GM23338 (cell line): ENCODE measurements at regions not wholly inside any gene's neighbourhood (a gene's known extent, or its start where the extent isn't known, plus 50 kb on each side); places are given as distances from the start of the nearest gene placed in this dataset.

Experiments
- ATAC-seq: fragments of 200-7000 bp; cut with Tn5 transposase; 3 replicates; pipeline ENCODE4 v1.9.1; 2020
- DNase-seq: peaks from one replicate; pipeline ENCODE4 v3.0.0-alpha.2; 2015; ENCODE audit warnings: low spot score
- H2AFZ ChIP-seq: fragments of 200-600 bp; sonication (generic); 2 replicates; pipeline ENCODE4 v1.8.0; 2016; ENCODE audit warnings: antibody characterized with exemption, mild to moderate bottlenecking, moderate library complexity
- H3F3A ChIP-seq: fragments of 200-600 bp; sonication (generic); replicated peaks from 2 replicates; pipeline ENCODE4 v1.8.0; 2017; ENCODE audit warnings: antibody characterized with exemption, mixed run types, low read depth
- H3K27ac ChIP-seq: fragments of 200-600 bp; sonication (generic); 2 replicates; pipeline ENCODE4 v1.6.1; 2016; ENCODE audit warnings: low read depth
- H3K27me3 ChIP-seq: fragments of 200-600 bp; sonication (generic); 2 replicates; pipeline ENCODE4 v1.8.0; 2016; ENCODE audit warnings: mild to moderate bottlenecking, mixed run types, moderate library complexity; ENCODE audit not compliant: insufficient read depth
- H3K36me3 ChIP-seq: fragments of 200-600 bp; sonication (generic); 2 replicates; pipeline ENCODE4 v1.8.0; 2016; ENCODE audit warnings: mild to moderate bottlenecking; ENCODE audit not compliant: insufficient read depth
- H3K4me1 ChIP-seq: fragments of 200-600 bp; sonication (generic); 2 replicates; pipeline ENCODE4 v1.8.0; 2016; ENCODE audit warnings: mild to moderate bottlenecking, moderate library complexity; ENCODE audit not compliant: insufficient read depth
- H3K4me2 ChIP-seq: fragments of 200-600 bp; sonication (generic); 2 replicates; pipeline ENCODE4 v1.7.1; 2017; ENCODE audit warnings: mixed run types
- H3K4me3 ChIP-seq: fragments of 200-600 bp; sonication (generic); 2 replicates; pipeline ENCODE4 v1.6.1; 2016; ENCODE audit warnings: mixed run types
- H3K79me2 ChIP-seq: fragments of 200-600 bp; sonication (generic); replicated peaks from 2 replicates; pipeline ENCODE4 v1.8.0; 2017; ENCODE audit warnings: mild to moderate bottlenecking; ENCODE audit not compliant: insufficient read depth
- H3K9me2 ChIP-seq: fragments of 200-600 bp; sonication (generic); 2 replicates; pipeline ENCODE4 v1.8.0; 2017; ENCODE audit not compliant: insufficient read depth
- H4K20me1 ChIP-seq: fragments of 200-600 bp; sonication (generic); replicated peaks from 2 replicates; pipeline ENCODE4 v1.8.0; 2017; ENCODE audit warnings: mild to moderate bottlenecking; ENCODE audit not compliant: insufficient read depth
- H3K27ac Mint-ChIP-seq: 2 replicates; pipeline ENCODE4 v1.8.0; 2020; ENCODE audit warnings: inconsistent platforms, mild to moderate bottlenecking, moderate library complexity, mixed read lengths
- H3K27me3 Mint-ChIP-seq: 3 replicates; pipeline ENCODE4 v1.8.0; 2022; ENCODE audit warnings: low read depth, mild to moderate bottlenecking, moderate library complexity, mixed read lengths, inconsistent platforms; ENCODE audit not compliant: insufficient read depth, poor library complexity
- H3K36me3 Mint-ChIP-seq: 3 replicates; pipeline ENCODE4 v1.8.0; 2021; ENCODE audit warnings: low read depth, mild to moderate bottlenecking, inconsistent platforms, moderate library complexity, mixed read lengths
- H3K4me1 Mint-ChIP-seq: 3 replicates; pipeline ENCODE4 v1.8.0; 2020; ENCODE audit warnings: mild to moderate bottlenecking, inconsistent platforms, mixed read lengths
- H3K4me3 Mint-ChIP-seq: 3 replicates; pipeline ENCODE4 v1.8.0; 2021; ENCODE audit warnings: moderate library complexity, mild to moderate bottlenecking, inconsistent platforms, mixed read lengths
- H3K9me3 Mint-ChIP-seq: 3 replicates; pipeline ENCODE4 v1.8.0; 2020; ENCODE audit warnings: moderate library complexity, mild to moderate bottlenecking, inconsistent platforms, mixed read lengths
- CREB1 ChIP-seq: fragments of 250-450 bp; sonication (Bioruptor Pico); IDR thresholded peaks from 2 replicates; pipeline ENCODE4 v1.5.0; 2020; ENCODE audit warnings: low read depth, mild to moderate bottlenecking, moderate library complexity
- ETS1 ChIP-seq: IDR thresholded peaks from 2 replicates; pipeline ENCODE4 v1.6.1; 2016; ENCODE audit warnings: antibody characterized with exemption
- EZH2 ChIP-seq: fragments of 200-600 bp; sonication (generic); IDR thresholded peaks from one replicate; pipeline ENCODE4 v1.8.0; 2017; ENCODE audit warnings: antibody characterized with exemption, mild to moderate bottlenecking, low read depth; ENCODE audit not compliant: unreplicated experiment
- EZH2phosphoT487 ChIP-seq: fragments of 200-600 bp; sonication (generic); IDR thresholded peaks from one replicate; pipeline ENCODE4 v1.8.1; 2018; ENCODE audit warnings: antibody characterized with exemption; ENCODE audit not compliant: unreplicated experiment
- JUNB ChIP-seq: IDR thresholded peaks from one replicate; pipeline ENCODE4 v1.6.1; 2016; ENCODE audit warnings: antibody characterized with exemption; ENCODE audit not compliant: unreplicated experiment
- POLR2AphosphoS5 ChIP-seq: IDR thresholded peaks from 2 replicates; pipeline ENCODE4 v1.6.1; 2016; ENCODE audit warnings: antibody characterized with exemption, low read depth
- STAT1 ChIP-seq: IDR thresholded peaks from one replicate; pipeline ENCODE4 v1.6.1; 2016; ENCODE audit warnings: antibody characterized with exemption; ENCODE audit not compliant: unreplicated experiment
- ZNF114 ChIP-seq: fragments of 250-450 bp; sonication (Bioruptor Pico); IDR thresholded peaks from 2 replicates; pipeline ENCODE4 v1.5.0; 2020; ENCODE audit warnings: mild to moderate bottlenecking, moderate library complexity
- ZNF331 ChIP-seq: fragments of 250-450 bp; sonication (Bioruptor Pico); IDR thresholded peaks from 2 replicates; pipeline ENCODE4 v1.5.0; 2020; ENCODE audit warnings: low read depth, mild to moderate bottlenecking, moderate library complexity
- TF ChIP-seq, protein P1 (sequence below): IDR thresholded peaks from one replicate; pipeline ENCODE4 v1.6.1; 2018; ENCODE audit warnings: antibody characterized with exemption; ENCODE audit not compliant: unreplicated experiment
- TF ChIP-seq, protein P2 (sequence below): fragments of 250-450 bp; sonication (Bioruptor Pico); IDR thresholded peaks from 2 replicates; pipeline ENCODE4 v1.5.0; 2020; ENCODE audit warnings: mild to moderate bottlenecking, moderate library complexity

- Mint-ChIP-seq H3K36me3 (no peaks in the 10 kb centered on the region), H3K4me3 (no peak overlapping the region), H3K27ac (no peak overlapping the region), H3K4me1 (peaks cover under 1% of the 10 kb centered on the region; the same call in 2 of the 3 replicates), H3K9me3 (no peaks in the 10 kb centered on the region; the same call in 1 of the 3 replicates), H3K27me3 (peaks cover 8% of the 10 kb centered on the region)
- Histone ChIP-seq H3K36me3 (no peaks in the 10 kb centered on the region), H4K20me1 (no peaks in the 10 kb centered on the region), H3K79me2 (no peaks in the 10 kb centered on the region), H3K4me2 (no peak overlapping the region), H3F3A (no peaks in the 10 kb centered on the region), H3K4me3 (no peak overlapping the region), H3K27ac (no peak overlapping the region), H3K9me2 (no peaks in the 10 kb centered on the region), H3K4me1 (no peaks in the 10 kb centered on the region), H3K27me3 (no peaks in the 10 kb centered on the region), H2AFZ (no peak overlapping the region)
- DNase-seq = no peak
- no peak for ATAC-seq
- no peak for TF ChIP-seq JUNB
- no peak for TF ChIP-seq ZNF331 (CRISPR knock-in tag)
- TF ChIP-seq POLR2AphosphoS5 = no peak
- TF ChIP-seq, protein P1, sequence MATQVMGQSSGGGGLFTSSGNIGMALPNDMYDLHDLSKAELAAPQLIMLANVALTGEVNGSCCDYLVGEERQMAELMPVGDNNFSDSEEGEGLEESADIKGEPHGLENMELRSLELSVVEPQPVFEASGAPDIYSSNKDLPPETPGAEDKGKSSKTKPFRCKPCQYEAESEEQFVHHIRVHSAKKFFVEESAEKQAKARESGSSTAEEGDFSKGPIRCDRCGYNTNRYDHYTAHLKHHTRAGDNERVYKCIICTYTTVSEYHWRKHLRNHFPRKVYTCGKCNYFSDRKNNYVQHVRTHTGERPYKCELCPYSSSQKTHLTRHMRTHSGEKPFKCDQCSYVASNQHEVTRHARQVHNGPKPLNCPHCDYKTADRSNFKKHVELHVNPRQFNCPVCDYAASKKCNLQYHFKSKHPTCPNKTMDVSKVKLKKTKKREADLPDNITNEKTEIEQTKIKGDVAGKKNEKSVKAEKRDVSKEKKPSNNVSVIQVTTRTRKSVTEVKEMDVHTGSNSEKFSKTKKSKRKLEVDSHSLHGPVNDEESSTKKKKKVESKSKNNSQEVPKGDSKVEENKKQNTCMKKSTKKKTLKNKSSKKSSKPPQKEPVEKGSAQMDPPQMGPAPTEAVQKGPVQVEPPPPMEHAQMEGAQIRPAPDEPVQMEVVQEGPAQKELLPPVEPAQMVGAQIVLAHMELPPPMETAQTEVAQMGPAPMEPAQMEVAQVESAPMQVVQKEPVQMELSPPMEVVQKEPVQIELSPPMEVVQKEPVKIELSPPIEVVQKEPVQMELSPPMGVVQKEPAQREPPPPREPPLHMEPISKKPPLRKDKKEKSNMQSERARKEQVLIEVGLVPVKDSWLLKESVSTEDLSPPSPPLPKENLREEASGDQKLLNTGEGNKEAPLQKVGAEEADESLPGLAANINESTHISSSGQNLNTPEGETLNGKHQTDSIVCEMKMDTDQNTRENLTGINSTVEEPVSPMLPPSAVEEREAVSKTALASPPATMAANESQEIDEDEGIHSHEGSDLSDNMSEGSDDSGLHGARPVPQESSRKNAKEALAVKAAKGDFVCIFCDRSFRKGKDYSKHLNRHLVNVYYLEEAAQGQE = no peak
- TF ChIP-seq STAT1 = no peak
Observed at GRCh38 chr20:57097245-57097915, 169.1 kb downstream of the BMP7 start.

GRCh38 chr20:57102160-57102559, 164.3 kb downstream of the BMP7 start:
- no peaks in the 10 kb centered on the region for H3F3A ChIP-seq
- no peaks in the 10 kb centered on the region; the same call in 1 of the 2 replicates for H3K9me2 ChIP-seq
- no peaks in the 10 kb centered on the region for H3K36me3 Mint-ChIP-seq
- no peak for DNase-seq
- H4K20me1 ChIP-seq = no peaks in the 10 kb centered on the region
- H2AFZ ChIP-seq = no peak overlapping the region
- H3K27me3 Mint-ChIP-seq = no peaks in the 10 kb centered on the region
- no peaks in the 10 kb centered on the region for H3K4me1 ChIP-seq
- H3K36me3 ChIP-seq = no peaks in the 10 kb centered on the region
- H3K27ac ChIP-seq = no peak overlapping the region
- H3K27me3 ChIP-seq = no peaks in the 10 kb centered on the region
- no peak overlapping the region for H3K27ac Mint-ChIP-seq
- no peaks in the 10 kb centered on the region for H3K4me1 Mint-ChIP-seq
- H3K4me3 Mint-ChIP-seq = no peak overlapping the region
- no peak for ATAC-seq
- H3K4me3 ChIP-seq = no peak overlapping the region
- H3K79me2 ChIP-seq = no peaks in the 10 kb centered on the region
- H3K9me3 Mint-ChIP-seq = no peaks in the 10 kb centered on the region; the same call in 1 of the 3 replicates
- H3K4me2 ChIP-seq = no peak overlapping the region
- TF ChIP-seq ZNF114 (CRISPR knock-in tag) (no peak), ETS1 (no peak), POLR2AphosphoS5 (no peak), EZH2phosphoT487 (no peak), EZH2 (no peak), CREB1 (no peak), STAT1 (no peak)
- TF ChIP-seq, protein P2, sequence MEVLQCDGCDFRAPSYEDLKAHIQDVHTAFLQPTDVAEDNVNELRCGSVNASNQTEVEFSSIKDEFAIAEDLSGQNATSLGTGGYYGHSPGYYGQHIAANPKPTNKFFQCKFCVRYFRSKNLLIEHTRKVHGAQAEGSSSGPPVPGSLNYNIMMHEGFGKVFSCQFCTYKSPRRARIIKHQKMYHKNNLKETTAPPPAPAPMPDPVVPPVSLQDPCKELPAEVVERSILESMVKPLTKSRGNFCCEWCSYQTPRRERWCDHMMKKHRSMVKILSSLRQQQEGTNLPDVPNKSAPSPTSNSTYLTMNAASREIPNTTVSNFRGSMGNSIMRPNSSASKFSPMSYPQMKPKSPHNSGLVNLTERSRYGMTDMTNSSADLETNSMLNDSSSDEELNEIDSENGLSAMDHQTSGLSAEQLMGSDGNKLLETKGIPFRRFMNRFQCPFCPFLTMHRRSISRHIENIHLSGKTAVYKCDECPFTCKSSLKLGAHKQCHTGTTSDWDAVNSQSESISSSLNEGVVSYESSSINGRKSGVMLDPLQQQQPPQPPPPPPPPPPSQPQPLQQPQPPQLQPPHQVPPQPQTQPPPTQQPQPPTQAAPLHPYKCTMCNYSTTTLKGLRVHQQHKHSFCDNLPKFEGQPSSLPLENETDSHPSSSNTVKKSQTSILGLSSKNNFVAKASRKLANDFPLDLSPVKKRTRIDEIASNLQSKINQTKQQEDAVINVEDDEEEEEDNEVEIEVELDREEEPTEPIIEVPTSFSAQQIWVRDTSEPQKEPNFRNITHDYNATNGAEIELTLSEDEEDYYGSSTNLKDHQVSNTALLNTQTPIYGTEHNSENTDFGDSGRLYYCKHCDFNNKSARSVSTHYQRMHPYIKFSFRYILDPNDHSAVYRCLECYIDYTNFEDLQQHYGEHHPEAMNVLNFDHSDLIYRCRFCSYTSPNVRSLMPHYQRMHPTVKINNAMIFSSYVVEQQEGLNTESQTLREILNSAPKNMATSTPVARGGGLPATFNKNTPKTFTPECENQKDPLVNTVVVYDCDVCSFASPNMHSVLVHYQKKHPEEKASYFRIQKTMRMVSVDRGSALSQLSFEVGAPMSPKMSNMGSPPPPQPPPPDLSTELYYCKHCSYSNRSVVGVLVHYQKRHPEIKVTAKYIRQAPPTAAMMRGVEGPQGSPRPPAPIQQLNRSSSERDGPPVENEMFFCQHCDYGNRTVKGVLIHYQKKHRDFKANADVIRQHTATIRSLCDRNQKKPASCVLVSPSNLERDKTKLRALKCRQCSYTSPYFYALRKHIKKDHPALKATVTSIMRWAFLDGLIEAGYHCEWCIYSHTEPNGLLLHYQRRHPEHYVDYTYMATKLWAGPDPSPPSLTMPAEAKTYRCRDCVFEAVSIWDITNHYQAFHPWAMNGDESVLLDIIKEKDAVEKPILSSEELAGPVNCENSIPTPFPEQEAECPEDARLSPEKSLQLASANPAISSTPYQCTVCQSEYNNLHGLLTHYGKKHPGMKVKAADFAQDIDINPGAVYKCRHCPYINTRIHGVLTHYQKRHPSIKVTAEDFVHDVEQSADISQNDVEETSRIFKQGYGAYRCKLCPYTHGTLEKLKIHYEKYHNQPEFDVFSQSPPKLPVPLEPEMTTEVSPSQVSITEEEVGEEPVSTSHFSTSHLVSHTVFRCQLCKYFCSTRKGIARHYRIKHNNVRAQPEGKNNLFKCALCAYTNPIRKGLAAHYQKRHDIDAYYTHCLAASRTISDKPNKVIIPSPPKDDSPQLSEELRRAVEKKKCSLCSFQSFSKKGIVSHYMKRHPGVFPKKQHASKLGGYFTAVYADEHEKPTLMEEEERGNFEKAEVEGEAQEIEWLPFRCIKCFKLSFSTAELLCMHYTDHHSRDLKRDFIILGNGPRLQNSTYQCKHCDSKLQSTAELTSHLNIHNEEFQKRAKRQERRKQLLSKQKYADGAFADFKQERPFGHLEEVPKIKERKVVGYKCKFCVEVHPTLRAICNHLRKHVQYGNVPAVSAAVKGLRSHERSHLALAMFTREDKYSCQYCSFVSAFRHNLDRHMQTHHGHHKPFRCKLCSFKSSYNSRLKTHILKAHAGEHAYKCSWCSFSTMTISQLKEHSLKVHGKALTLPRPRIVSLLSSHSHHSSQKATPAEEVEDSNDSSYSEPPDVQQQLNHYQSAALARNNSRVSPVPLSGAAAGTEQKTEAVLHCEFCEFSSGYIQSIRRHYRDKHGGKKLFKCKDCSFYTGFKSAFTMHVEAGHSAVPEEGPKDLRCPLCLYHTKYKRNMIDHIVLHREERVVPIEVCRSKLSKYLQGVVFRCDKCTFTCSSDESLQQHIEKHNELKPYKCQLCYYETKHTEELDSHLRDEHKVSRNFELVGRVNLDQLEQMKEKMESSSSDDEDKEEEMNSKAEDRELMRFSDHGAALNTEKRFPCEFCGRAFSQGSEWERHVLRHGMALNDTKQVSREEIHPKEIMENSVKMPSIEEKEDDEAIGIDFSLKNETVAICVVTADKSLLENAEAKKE (CRISPR knock-in tag) = no peak
